Myocyte (in vitro differentiated cells): ENCODE measurements at regions not wholly inside any gene's neighbourhood (a gene's known extent, or its start where the extent isn't known, plus 50 kb on each side); places are given as distances from the start of the nearest gene placed in this dataset.
"Not testable (repeated sequence)": the region's sequence is repeated elsewhere in the genome, so short reads cannot be mapped to it uniquely, and the experiment has no call there.

Experiments
- DNase-seq: peaks from one replicate; pipeline ENCODE4 v3.0.0-alpha.2; 2012; ENCODE audit warnings: low read depth

DNA sequence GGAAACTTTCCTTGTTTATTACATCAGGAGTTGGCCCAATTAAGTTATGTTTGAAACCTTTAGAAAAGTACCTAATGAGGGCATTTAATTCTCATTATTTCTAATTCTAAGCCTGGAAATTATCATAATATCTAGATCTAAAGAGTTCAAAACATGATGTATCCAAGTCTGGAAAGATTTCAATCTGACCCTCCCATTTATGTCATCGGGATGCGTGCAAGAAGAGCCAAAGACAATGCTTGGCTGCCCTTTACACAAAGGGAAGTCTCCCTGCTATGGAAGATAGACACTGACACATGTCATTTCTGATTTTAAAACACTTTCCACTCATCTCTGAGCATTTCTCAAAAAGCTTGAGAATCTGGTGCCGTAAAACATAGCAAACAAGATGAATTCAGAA is 222.4 kb downstream of the ANTXR2 start:
- DNase-seq = no peak

GRCh38 chr4:79848329-79848728 is 224.7 kb downstream of the ANTXR2 start:
- peak; percentile 63 for DNase-seq

GRCh38 chr4:79847411-79847810 is 225.6 kb downstream of the ANTXR2 start:
- no peak for DNase-seq

DNA sequence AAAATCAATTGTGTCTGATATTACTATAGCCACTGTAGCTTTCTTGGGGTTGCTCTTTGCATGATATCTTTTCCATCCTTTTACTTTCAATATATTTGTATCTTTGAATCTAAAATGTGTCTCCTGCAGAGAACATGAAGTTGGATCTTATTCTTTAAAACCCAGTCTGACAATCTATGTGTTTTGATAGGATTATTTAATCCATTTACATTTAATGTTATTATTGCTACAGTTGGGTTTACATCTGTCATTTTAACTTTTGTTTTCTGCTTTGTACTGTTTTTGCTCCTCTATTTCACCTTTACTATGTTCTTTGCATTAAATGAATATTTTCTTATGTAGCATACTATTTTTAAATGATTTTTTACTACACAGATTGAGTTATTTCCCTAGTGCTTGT is 230.9 kb downstream of the ANTXR2 start:
- no peak for DNase-seq

DNA sequence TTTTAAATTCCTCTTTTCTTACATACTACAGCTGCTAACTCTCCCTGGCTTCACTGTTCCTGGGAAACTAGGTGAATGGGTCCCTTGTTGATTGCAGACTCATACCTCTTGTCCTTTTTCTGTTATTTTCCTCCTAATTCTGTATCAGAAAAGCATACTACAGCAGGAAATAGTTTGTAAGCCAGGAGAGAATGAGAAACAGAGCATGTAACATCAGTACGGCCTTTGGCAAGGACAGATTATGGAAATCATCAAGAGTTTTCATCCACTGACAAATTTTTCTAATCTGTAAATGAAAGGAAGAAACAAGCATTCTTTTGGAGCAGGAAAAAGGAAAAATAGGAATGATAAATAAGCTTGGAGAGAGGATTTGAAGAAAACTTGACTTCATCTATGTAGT is 239.2 kb downstream of the ANTXR2 start:
- DNase-seq = no peak

GRCh38 chr4:79831701-79832514 is 241.1 kb downstream of the ANTXR2 start:
- DNase-seq = no peak

GRCh38 chr4:79831119-79831528 is 241.9 kb downstream of the ANTXR2 start:
- DNase-seq = no peak

DNA sequence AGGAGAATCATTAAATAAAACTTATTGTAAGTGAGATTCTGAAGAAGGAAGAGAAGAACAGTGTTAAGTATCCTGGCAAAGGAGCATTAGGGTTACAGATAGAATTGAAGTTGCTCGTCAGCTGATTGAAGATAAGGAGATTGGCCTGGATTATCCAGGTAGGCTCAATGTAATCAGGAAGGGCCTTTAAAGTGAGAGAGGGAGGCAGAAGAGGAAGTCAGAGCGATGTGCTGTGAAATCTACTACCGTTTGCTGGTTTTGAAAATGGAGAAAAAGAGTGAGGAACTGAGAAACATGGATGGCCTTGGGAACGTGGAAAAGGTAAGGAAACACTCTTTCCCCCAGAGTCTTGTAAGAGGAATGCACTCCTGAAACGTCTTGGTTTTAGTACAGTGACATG is 245.7 kb downstream of the ANTXR2 start:
- DNase-seq = no peak

DNA sequence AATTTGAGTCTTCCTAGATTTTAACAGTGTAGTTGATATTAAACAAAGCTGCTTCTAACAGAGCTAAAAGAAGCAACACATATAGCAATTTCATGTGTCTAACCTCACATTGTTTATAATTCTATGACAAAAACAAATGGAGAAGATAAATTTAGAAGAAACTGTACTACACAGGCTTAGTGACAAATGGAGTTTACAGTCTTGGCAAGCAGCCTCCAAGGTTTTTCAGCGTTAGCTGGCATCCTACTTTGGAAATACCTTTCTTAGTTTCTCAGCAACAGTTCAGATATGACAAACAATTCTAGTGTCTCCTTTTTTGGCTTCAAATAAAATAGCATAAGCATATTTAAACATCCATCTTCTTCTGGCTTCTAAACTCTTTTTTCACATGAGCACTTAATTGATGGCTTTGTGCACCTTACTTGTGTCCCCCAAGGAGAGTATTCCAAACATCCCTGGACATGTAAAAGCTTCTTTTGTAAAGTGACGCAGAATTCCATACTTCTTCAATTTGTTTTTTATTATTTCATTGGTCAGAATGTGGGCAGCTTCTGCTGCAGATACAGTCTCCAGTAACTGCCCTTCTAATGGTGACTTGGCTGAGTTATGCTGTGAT is 249.8 kb downstream of the ANTXR2 start:
- peak; percentile 53 for DNase-seq

GRCh38 chr4:79820427-79820826 is 252.6 kb downstream of the ANTXR2 start:
- no peak for DNase-seq

- DNase-seq = not testable (repeated sequence)
Measured at GRCh38 chr4:79807933-79808332, 265.1 kb downstream of the ANTXR2 start.

GRCh38 chr4:79798047-79798446 is 275.0 kb downstream of the ANTXR2 start:
- no peak for DNase-seq

- no peak for DNase-seq
Measured at GRCh38 chr4:79796948-79797347, 276.1 kb downstream of the ANTXR2 start.

- no peak for DNase-seq
Measured at GRCh38 chr4:79788884-79789283, 284.1 kb downstream of the ANTXR2 start.

- no peak for DNase-seq
Measured at GRCh38 chr4:79780129-79780528, 292.9 kb downstream of the ANTXR2 start.

DNA sequence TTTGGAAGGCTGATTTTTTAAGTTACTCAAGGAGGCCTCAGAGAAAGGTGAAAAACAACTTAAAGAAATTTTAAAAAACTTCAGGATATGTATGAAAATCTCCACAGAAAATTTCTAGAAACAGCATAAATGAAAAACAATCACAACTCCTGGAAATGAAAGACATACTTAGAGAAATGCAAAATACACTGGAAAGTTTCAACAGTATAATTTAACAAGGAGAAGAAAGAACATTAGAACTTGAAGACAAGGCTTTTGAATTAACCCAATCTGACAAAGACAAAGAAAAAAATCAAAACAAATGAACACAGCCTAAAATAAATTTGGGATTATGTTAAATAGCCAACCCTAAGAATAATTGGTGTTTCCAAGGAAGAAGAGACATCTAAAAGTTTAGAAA is 300.5 kb downstream of the ANTXR2 start:
- DNase-seq = no peak

GRCh38 chr4:79764120-79764519 is 308.9 kb downstream of the ANTXR2 start:
- no peak for DNase-seq

GRCh38 chr4:79763486-79764075 is 309.4 kb downstream of the ANTXR2 start:
- DNase-seq = no peak

DNA sequence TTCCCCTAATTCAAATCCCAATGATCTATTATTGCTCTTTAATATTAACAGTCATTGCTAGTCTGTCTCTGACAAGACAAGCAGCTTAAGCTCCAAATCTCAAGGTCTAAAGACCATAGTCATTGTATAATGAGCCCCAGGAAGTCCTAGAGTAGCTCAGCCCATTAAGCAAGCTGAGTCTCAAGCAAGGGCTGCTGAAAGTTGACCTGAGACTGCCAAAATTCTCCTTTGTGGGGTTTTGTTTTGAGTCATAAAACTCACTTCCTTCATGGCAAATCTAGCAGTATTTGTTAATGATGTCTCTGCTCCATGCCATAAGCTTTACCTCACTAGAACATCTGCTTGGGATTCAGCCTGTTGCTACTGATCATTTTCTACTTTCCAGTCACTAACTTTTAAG is 313.2 kb downstream of the ANTXR2 start:
- no peak for DNase-seq

GRCh38 chr4:79757600-79757999 is 315.4 kb downstream of the ANTXR2 start:
- peak; percentile 6 for DNase-seq

DNA sequence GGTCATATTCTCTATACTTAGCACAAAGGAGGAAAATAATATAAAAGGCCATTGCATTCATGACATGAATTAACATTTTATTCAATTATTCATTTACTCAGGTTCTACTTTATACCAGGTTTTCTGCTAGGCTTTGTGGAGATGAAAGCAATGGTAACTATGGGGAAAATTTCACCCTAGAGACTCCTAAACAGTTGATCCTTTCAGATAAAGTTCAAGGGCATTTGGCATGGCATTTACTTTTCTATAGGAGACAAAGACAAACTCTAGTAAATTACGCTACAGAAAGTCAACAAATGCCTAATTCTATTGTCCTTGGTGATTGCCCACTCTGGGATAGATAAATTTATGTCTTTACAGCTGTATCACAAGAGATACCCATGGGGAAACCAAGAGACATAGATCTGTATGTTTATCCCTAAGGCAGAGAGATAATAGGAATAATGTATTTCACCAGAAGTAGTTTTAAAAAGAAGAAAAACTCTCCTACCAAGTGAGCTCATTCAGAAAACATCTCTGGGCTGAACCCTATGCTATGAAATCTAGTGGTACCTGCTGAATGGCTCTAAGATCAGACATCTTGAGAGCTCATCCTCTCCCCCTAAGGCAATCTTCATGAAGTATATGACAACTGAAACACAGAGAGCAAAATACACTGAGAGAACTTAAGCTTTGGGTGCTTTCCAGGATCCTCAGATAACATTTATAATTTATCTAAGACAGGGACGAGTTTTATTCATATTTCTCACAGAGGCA is 316.7 kb downstream of the ANTXR2 start:
- DNase-seq = no peak

DNA sequence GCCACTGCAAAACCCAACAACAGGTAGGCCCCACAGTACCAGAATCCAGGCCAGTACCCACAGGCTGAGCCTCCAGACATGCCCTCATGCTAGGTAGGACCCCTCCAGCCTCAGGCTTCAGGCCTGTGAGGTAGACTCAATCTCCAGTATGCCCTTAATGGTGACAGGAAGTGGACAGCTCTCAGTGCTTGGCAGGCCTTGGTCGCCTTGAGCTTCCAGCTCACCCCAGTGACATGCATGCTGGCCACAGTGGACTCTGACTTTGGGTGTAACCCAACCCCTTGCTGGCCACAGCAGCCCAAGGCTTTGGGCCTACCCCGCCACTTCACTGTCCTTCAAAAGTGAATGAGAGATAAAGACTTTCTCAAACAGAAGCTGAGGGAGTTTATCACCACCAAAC is 324.2 kb downstream of the ANTXR2 start:
- peak; percentile 44 for DNase-seq
